ENCODE measurements at regions not wholly inside any gene's neighbourhood (a gene's known extent, or its start where the extent isn't known, plus 50 kb on each side); places are given as distances from the start of the nearest gene placed in this dataset.

DNA sequence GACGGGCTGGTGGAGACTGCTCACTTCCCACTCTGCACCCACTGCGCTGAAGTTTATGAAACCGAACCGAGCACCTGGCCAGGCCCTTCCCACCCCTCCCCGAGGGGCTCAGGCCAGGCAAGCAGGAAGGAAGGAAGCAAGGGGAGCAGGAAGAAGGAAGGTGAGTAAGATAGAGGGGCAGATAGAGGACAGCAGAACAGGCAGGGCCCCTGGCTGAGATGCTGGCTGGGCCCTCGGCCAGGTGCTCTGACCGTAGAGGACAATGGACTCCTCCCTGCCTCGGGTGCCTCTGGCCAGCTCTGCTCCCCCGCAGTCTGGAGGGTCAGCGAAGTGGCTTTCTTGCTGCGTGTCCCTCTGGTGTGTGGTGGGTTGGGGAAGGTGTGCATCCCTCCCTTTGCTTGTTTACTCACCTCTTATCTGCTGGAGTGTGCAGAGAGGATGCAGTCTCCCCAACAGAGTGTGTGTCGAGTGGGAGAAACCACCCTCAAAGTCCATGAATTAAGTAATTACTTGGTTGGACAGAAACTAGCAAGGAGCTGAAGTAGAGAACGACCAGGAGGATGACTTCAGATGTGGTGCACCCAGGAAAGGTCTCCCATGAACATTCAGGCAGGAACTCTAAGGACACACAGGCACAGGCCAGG, 82.8 kb upstream of the PPP2R2D start:
- TF ChIP-seq, protein P1, sequence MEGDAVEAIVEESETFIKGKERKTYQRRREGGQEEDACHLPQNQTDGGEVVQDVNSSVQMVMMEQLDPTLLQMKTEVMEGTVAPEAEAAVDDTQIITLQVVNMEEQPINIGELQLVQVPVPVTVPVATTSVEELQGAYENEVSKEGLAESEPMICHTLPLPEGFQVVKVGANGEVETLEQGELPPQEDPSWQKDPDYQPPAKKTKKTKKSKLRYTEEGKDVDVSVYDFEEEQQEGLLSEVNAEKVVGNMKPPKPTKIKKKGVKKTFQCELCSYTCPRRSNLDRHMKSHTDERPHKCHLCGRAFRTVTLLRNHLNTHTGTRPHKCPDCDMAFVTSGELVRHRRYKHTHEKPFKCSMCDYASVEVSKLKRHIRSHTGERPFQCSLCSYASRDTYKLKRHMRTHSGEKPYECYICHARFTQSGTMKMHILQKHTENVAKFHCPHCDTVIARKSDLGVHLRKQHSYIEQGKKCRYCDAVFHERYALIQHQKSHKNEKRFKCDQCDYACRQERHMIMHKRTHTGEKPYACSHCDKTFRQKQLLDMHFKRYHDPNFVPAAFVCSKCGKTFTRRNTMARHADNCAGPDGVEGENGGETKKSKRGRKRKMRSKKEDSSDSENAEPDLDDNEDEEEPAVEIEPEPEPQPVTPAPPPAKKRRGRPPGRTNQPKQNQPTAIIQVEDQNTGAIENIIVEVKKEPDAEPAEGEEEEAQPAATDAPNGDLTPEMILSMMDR (IDR thresholded peaks at IDR 0.05) = no peak
- TF ChIP-seq POLR2A (IDR thresholded peaks at IDR 0.05) (no peak), EP300 (IDR thresholded peaks at IDR 0.05) (no peak), POLR2AphosphoS5 (IDR thresholded peaks at IDR 0.05) (no peak)

Data from suprapubic skin (tissue), 4 donors.